ENCODE measurements at regions not wholly inside any gene's neighbourhood (a gene's known extent, or its start where the extent isn't known, plus 50 kb on each side); places are given as distances from the start of the nearest gene placed in this dataset.

DNA sequence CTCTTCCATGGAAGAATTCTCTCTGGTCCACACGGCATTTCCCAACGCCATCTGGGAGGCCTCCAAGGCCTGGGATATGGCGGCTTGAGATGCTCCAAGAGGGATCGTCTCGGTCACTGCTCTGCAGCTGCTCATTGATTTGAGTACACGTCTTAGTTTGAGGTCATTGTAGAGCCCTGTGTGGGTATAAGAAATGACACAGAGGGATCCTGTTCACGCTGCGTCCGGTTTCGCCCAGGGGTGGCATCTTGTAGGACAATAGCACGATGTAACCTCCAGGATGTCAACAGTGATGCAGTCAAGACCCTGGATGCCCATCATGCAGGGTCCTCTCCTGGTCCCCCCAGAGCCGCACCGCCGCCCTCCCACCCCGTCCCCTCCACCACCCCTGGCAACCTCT is 564.6 kb downstream of the BRD1 start:
- Mint-ChIP-seq H3K9me3 (peaks cover 72% of the 10 kb centered on the region), H3K4me3 (no peak overlapping the region), H3K27me3 (ENCODE audit: insufficient read depth) (no peaks in the 10 kb centered on the region; the same call in 1 of the 2 replicates), H3K27ac (no peak overlapping the region), H3K36me3 (ENCODE audit: low read depth) (peaks cover 20% of the 10 kb centered on the region), H3K4me1 (ENCODE audit: low read depth) (no peaks in the 10 kb centered on the region)
- TF ChIP-seq CTCF (IDR thresholded peaks at IDR 0.05) = no peak
- DNase-seq = no peak

- Mint-ChIP-seq H3K27ac (no peak overlapping the region), H3K4me3 (no peak overlapping the region), H3K4me1 (ENCODE audit: low read depth) (no peaks in the 10 kb centered on the region), H3K27me3 (ENCODE audit: insufficient read depth) (no peaks in the 10 kb centered on the region; the same call in 1 of the 2 replicates), H3K9me3 (peaks cover 68% of the 10 kb centered on the region), H3K36me3 (ENCODE audit: low read depth) (peaks cover 20% of the 10 kb centered on the region)
- DNase-seq = no peak
- TF ChIP-seq CTCF (IDR thresholded peaks at IDR 0.05) = no peak
Observed at GRCh38 chr22:49262167-49262566, 565.5 kb downstream of the BRD1 start.

- H3K27ac Mint-ChIP-seq = no peak overlapping the region
- no peaks in the 10 kb centered on the region; the same call in 1 of the 2 replicates for H3K27me3 Mint-ChIP-seq (ENCODE audit: insufficient read depth)
- H3K36me3 Mint-ChIP-seq (ENCODE audit: low read depth) = peaks cover 20% of the 10 kb centered on the region
- no peak for TF ChIP-seq CTCF (IDR thresholded peaks at IDR 0.05)
- no peaks in the 10 kb centered on the region for H3K4me1 Mint-ChIP-seq (ENCODE audit: low read depth)
- H3K4me3 Mint-ChIP-seq = no peak overlapping the region
- H3K9me3 Mint-ChIP-seq = peaks cover 69% of the 10 kb centered on the region
- no peak for DNase-seq
Observed at GRCh38 chr22:49261616-49262015, 566.1 kb downstream of the BRD1 start.

DNA sequence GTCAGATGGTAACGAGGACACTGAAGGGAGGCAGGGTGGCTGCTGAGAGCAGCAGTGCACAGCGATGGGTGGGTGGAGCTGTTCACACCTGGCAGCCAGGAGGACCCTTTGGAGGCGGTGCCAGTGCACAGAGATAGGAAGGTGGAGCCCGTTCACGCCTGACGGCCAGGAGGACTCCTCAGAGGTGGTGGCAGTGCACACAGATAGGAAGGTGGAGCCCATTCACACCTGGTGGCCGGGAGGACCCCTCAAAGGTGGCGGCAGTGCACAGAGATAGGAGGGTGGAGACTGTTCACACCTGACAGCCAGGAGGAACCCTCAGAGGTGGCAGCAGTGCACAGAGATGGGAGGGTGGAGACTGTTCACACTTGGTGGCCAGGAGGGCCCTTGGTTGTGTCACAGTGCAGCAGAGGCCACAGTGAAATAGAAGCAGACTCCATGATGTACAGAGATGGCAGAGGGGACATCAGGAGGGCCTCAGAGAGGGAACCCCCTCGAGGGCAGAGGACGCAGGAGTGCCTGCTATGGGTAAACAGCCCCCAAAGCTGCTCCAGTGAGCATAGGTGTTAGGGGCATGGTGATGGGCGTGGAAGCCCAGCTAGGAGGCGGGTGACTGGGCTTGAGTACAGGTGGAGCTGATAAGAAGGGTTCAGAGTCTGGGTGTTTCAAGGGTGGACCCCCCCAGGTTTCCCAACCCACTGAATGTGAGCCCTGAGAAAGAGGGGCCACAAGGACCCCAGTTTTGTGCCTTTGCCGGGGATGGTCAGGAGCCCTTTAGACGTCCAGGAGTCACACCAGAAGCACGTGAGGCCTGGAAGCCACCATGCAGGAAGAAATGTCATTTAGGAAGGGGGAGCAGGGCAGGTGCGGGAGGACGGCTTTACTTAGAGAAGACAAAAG is 566.7 kb downstream of the BRD1 start:
- TF ChIP-seq CTCF (IDR thresholded peaks at IDR 0.05) = no peak
- H3K27me3 Mint-ChIP-seq (ENCODE audit: insufficient read depth) = no peaks in the 10 kb centered on the region; the same call in 1 of the 2 replicates
- no peak for DNase-seq
- peaks cover 20% of the 10 kb centered on the region for H3K36me3 Mint-ChIP-seq (ENCODE audit: low read depth)
- peaks cover 73% of the 10 kb centered on the region for H3K9me3 Mint-ChIP-seq
- no peak overlapping the region for H3K27ac Mint-ChIP-seq
- no peak overlapping the region for H3K4me3 Mint-ChIP-seq
- no peaks in the 10 kb centered on the region for H3K4me1 Mint-ChIP-seq (ENCODE audit: low read depth)

DNA sequence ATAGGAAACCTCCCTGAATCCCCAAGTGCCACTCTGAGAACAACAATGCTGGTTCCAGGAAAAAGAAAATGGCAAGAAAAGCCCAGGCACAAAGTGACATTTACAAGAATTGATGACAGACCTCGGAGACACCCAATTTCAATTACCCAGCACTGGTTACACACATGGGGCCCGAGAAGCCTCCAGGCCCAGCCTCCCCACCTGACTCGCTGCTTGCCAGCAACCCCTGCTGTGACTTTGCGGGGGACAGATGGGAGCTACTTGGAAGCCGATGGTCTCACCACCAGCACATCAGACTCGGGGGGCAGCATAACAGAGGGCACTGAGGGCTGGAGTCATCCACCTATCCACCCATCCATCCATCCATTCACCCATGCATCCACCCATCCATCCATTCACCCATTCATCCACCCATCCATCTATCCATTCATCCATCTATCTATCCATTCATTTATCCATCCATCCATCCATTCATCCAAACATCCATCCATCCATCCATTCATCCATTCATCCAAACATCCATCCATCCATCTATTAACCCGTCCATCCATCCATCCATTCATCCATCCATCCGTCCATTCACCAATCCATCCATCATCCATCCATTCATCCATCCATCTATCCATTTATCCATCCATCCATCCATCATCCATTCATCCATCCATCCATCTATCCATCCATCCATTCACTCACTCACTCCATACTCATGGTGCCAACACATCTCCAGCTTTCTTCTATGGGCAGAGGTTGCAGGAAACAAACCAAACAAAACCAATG is 567.6 kb downstream of the BRD1 start:
- TF ChIP-seq CTCF (IDR thresholded peaks at IDR 0.05) = no peak
- H3K27ac Mint-ChIP-seq = no peak overlapping the region
- no peaks in the 10 kb centered on the region; the same call in 1 of the 2 replicates for H3K27me3 Mint-ChIP-seq (ENCODE audit: insufficient read depth)
- H3K4me1 Mint-ChIP-seq (ENCODE audit: low read depth) = no peaks in the 10 kb centered on the region
- no peak for DNase-seq
- H3K36me3 Mint-ChIP-seq (ENCODE audit: low read depth) = peaks cover 20% of the 10 kb centered on the region
- no peak overlapping the region for H3K4me3 Mint-ChIP-seq
- H3K9me3 Mint-ChIP-seq = peaks cover 78% of the 10 kb centered on the region
